ENCODE measurements at regions not wholly inside any gene's neighbourhood (a gene's known extent, or its start where the extent isn't known, plus 50 kb on each side); places are given as distances from the start of the nearest gene placed in this dataset.

DNA sequence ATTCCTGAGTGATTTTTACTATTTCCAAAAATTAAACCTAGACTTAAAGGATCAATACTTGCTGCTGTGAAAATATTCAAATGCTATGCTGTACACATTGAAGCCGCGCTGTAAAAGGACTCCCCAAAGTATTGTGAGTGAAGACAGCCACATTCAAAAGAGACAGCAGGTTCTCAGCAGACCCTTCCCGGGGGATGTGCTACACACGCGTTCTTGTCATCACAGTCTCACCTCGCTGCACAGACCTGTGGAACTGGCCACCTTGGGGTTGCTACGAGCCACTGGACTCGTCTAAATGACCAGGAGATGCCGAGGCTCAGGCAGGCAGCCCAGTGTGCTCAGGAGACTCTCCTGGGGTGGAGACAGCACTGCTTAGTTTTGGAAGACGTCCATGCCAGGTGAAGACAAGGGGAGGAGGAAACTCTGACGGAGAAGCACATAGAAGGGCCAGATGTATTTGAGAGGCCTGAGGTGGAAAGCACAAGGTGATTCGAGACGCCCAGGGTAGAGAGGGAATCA, 367.7 kb upstream of the SHH start:
- DNase-seq (ENCODE audit: low read depth): no peak
- in situ Hi-C loops (cut with HindIII; ENCODE audit: low sequenced_read_pairs): no loop called here
- TF ChIP-seq, protein P1, sequence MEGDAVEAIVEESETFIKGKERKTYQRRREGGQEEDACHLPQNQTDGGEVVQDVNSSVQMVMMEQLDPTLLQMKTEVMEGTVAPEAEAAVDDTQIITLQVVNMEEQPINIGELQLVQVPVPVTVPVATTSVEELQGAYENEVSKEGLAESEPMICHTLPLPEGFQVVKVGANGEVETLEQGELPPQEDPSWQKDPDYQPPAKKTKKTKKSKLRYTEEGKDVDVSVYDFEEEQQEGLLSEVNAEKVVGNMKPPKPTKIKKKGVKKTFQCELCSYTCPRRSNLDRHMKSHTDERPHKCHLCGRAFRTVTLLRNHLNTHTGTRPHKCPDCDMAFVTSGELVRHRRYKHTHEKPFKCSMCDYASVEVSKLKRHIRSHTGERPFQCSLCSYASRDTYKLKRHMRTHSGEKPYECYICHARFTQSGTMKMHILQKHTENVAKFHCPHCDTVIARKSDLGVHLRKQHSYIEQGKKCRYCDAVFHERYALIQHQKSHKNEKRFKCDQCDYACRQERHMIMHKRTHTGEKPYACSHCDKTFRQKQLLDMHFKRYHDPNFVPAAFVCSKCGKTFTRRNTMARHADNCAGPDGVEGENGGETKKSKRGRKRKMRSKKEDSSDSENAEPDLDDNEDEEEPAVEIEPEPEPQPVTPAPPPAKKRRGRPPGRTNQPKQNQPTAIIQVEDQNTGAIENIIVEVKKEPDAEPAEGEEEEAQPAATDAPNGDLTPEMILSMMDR (IDR thresholded peaks at IDR 0.05; ENCODE audit: low read depth, low read length, missing control alignments): no peak
- H3K4me3 ChIP-seq (ENCODE audit: low read depth, low read length): no peak overlapping the region

DNA sequence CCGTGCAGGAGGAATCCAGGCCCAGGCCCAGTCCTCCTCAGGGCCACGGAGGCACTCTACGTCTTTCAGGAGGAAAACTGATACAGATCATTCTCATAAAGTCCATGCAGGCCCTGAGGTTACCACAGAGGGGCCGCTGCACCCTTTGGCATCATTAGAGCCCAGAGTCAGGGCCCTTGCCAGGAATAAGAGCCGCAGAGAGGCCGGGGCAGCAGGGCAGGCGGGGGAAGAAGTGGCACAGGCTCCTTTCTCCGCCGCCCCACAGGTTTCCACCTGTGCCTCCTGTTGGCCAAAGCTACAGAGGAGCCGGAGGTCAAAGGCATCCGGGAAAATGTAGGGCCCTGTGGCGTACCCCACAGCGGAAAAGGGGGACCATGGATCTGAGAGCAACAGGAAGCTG, 366.6 kb upstream of the SHH start:
- no peak for DNase-seq (ENCODE audit: low read depth)
- TF ChIP-seq, protein P1 (IDR thresholded peaks at IDR 0.05; ENCODE audit: low read depth, low read length, missing control alignments): no peak
- in situ Hi-C loops (cut with HindIII; ENCODE audit: low sequenced_read_pairs): no loop called here
- no peak overlapping the region for H3K4me3 ChIP-seq (ENCODE audit: low read depth, low read length)

DNA sequence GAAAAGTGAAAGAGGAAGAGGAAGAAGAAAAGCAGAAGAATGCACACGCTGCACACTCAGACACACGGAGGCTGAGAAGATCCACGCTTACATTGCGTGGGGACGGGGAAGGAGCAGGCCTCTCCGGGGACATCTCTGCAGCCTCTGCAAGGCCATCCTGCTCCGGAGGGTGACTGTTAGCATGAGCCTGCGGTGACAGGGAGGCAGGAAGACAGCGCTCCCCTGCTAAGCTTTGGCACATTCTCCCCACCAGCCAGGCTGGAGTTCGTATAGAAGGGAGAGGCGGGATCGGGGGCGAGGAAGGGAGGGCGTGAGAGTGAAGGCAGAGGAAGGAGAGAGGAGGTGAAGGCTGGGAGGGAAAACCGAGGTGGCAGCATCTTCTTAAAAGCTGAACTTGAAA, 366.0 kb upstream of the SHH start:
- no peak for DNase-seq (ENCODE audit: low read depth)
- TF ChIP-seq, protein P1 (IDR thresholded peaks at IDR 0.05; ENCODE audit: low read depth, low read length, missing control alignments): no peak
- H3K4me3 ChIP-seq (ENCODE audit: low read depth, low read length): no peak overlapping the region
- in situ Hi-C loops (cut with HindIII; ENCODE audit: low sequenced_read_pairs): no loop called here

DNA sequence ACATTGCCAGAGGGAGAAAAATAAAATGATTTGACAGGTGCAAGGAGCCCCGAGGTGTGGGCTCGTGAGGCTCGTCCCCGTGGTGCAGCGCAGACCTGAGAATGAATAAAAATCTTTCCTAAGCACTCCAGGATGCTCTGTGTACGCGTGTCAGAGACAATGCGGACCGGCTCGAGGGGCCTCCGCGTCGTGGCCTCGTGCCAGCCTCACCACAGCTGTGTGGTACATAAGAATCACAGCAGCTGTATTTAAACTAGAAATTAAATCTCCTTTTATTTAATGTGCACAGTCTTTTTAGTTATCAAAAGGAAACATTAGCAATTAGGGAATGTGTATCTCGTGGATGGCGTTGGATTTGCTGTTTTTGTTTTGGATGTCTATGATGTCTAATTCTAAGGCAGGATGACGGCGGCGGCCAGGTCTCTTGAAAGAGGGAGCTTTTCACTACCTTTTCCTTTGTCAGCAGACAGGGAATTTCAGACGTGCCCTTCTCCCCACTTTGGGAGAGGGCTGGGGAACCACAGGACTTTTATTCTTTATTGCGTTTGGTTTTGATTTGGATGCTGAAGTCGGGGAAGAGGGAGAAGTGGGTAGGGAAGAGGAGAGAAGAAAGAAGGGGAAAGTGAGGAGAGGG, 365.3 kb upstream of the SHH start:
- DNase-seq (ENCODE audit: low read depth): no peak
- TF ChIP-seq, protein P1 (IDR thresholded peaks at IDR 0.05; ENCODE audit: low read depth, low read length, missing control alignments): no peak
- in situ Hi-C loops (cut with HindIII; ENCODE audit: low sequenced_read_pairs): no loop called here
- no peak overlapping the region for H3K4me3 ChIP-seq (ENCODE audit: low read depth, low read length)

DNA sequence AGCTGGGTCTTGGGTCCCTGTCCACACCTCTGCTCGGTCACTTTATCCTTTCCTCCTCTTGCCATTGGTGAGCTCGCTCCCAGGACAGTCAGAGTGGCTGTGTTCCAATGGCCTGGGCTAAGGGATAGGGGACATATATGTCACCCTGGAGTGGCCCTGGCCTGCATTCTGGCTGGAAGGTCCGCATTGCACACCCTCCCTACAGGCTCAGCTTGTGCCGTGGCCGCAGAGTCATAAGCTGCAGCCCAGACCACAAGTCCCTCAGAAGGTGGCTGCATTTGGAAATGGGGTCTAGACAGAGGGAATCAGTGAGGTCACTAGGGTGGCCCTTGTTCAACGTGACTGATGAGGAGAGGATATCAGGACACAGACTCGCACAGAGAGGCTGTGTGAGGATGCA, 363.8 kb upstream of the SHH start:
- TF ChIP-seq, protein P1 (IDR thresholded peaks at IDR 0.05; ENCODE audit: low read depth, low read length, missing control alignments): no peak
- H3K4me3 ChIP-seq (ENCODE audit: low read depth, low read length): no peak overlapping the region
- in situ Hi-C loops (cut with HindIII; ENCODE audit: low sequenced_read_pairs): no loop called here
- DNase-seq (ENCODE audit: low read depth): no peak

DNA sequence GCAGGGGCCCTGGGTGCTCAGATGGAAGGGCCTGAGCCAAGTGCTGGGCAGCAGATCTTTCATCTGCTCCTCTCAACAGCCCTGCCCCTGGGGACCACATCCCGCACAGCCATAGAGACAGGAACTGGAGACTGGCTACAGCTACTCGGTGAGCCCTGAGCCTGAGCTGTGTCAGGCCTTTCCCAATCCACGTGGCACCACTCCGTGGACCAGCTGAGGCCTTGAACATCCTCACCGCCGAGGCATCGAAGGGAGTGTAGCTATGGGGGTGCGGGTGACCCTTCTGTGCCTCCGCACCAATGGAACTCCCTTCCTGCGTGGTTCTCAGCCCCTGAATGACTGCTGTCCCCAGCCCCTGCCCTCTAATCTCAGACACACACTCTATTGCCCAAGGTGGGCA, 362.7 kb upstream of the SHH start:
- H3K4me3 ChIP-seq (ENCODE audit: low read depth, low read length): no peak overlapping the region
- in situ Hi-C loops (cut with HindIII; ENCODE audit: low sequenced_read_pairs): no loop called here
- DNase-seq (ENCODE audit: low read depth): no peak
- TF ChIP-seq, protein P1 (IDR thresholded peaks at IDR 0.05; ENCODE audit: low read depth, low read length, missing control alignments): no peak

Measured in astrocyte of the cerebellum (primary cell).